ENCODE measurements at regions not wholly inside any gene's neighbourhood (a gene's known extent, or its start where the extent isn't known, plus 50 kb on each side); places are given as distances from the start of the nearest gene placed in this dataset.
"Not testable (repeated sequence)": the region's sequence is repeated elsewhere in the genome, so short reads cannot be mapped to it uniquely, and the experiment has no call there.

- DNase-seq (ENCODE audit: low read depth in 2 of 3, low spot score in 2 of 3) = no peak
Observed at GRCh38 chr6:67811239-67812037, 823.6 kb upstream of the ADGRB3 start.

- not testable (repeated sequence) for DNase-seq (ENCODE audit: low read depth in 2 of 3, low spot score in 2 of 3)
Observed at GRCh38 chr6:67804808-67805207, 830.3 kb upstream of the ADGRB3 start.

- no peak for DNase-seq (ENCODE audit: low read depth in 2 of 3, low spot score in 2 of 3)
Observed at GRCh38 chr6:67802771-67803170, 832.3 kb upstream of the ADGRB3 start.

- DNase-seq (ENCODE audit: low read depth in 2 of 3, low spot score in 2 of 3) = no peak
Observed at GRCh38 chr6:67792996-67793395, 842.1 kb upstream of the ADGRB3 start.

GRCh38 chr6:67790569-67790968 lies 844.5 kb upstream of the ADGRB3 start:
- DNase-seq (ENCODE audit: low read depth in 2 of 3, low spot score in 2 of 3) = no peak

GRCh38 chr6:67787119-67787518 lies 848.0 kb upstream of the ADGRB3 start:
- not testable (repeated sequence) for DNase-seq (ENCODE audit: low read depth in 2 of 3, low spot score in 2 of 3)

- DNase-seq (ENCODE audit: low read depth in 2 of 3, low spot score in 2 of 3) = no peak
Observed at GRCh38 chr6:67779876-67780275, 855.2 kb upstream of the ADGRB3 start.

GRCh38 chr6:67775333-67775732 lies 859.7 kb upstream of the ADGRB3 start:
- DNase-seq (ENCODE audit: low read depth in 2 of 3, low spot score in 2 of 3) = no peak

GRCh38 chr6:67768972-67769371 lies 866.1 kb upstream of the ADGRB3 start:
- no peak for DNase-seq (ENCODE audit: low read depth in 2 of 3, low spot score in 2 of 3)

GRCh38 chr6:67767046-67767822 lies 867.8 kb upstream of the ADGRB3 start:
- not testable (repeated sequence) for DNase-seq (ENCODE audit: low read depth in 2 of 3, low spot score in 2 of 3)

GRCh38 chr6:67766057-67766456 lies 869.0 kb upstream of the ADGRB3 start:
- no peak for DNase-seq (ENCODE audit: low read depth in 2 of 3, low spot score in 2 of 3)

GRCh38 chr6:67759001-67759400 lies 876.1 kb upstream of the ADGRB3 start:
- DNase-seq (ENCODE audit: low read depth in 2 of 3, low spot score in 2 of 3) = no peak

GRCh38 chr6:67757465-67758033 lies 877.5 kb upstream of the ADGRB3 start:
- no peak for DNase-seq (ENCODE audit: low read depth in 2 of 3, low spot score in 2 of 3)

GRCh38 chr6:67748521-67748920 lies 886.6 kb upstream of the ADGRB3 start:
- DNase-seq (ENCODE audit: low read depth in 2 of 3, low spot score in 2 of 3) = no peak

- DNase-seq (ENCODE audit: low read depth in 2 of 3, low spot score in 2 of 3) = no peak
Observed at GRCh38 chr6:67736816-67737215, 898.3 kb upstream of the ADGRB3 start.

GRCh38 chr6:67736161-67736560 lies 898.9 kb upstream of the ADGRB3 start:
- no peak for DNase-seq (ENCODE audit: low read depth in 2 of 3, low spot score in 2 of 3)

GRCh38 chr6:67735623-67736022 lies 899.5 kb upstream of the ADGRB3 start:
- no peak for DNase-seq (ENCODE audit: low read depth in 2 of 3, low spot score in 2 of 3)

- DNase-seq (ENCODE audit: low read depth in 2 of 3, low spot score in 2 of 3) = no peak
Observed at GRCh38 chr6:67722861-67723261, 912.2 kb upstream of the ADGRB3 start.

GRCh38 chr6:67717281-67717680 lies 917.8 kb upstream of the ADGRB3 start:
- DNase-seq (ENCODE audit: low read depth in 2 of 3, low spot score in 2 of 3) = no peak

GRCh38 chr6:67706388-67706787 lies 928.7 kb upstream of the ADGRB3 start:
- DNase-seq (ENCODE audit: low read depth in 2 of 3, low spot score in 2 of 3) = no peak

- DNase-seq (ENCODE audit: low read depth in 2 of 3, low spot score in 2 of 3) = no peak
Observed at GRCh38 chr6:67698534-67698933, 936.5 kb upstream of the ADGRB3 start.

GRCh38 chr6:67694127-67694526 lies 941.0 kb upstream of the ADGRB3 start:
- no peak for DNase-seq (ENCODE audit: low read depth in 2 of 3, low spot score in 2 of 3)

Measured in hematopoietic multipotent progenitor cell (in vitro differentiated cells).